HG03066 (cell line): ENCODE measurements at regions not wholly inside any gene's neighbourhood (a gene's known extent, or its start where the extent isn't known, plus 50 kb on each side); places are given as distances from the start of the nearest gene placed in this dataset.

Experiments used
- ATAC-seq: cut with Tn5 transposase; IDR thresholded peaks from one replicate; pipeline ENCODE4 v1.9.1; 2021; ENCODE audit warnings: low read depth; ENCODE audit not compliant: unreplicated experiment

DNA sequence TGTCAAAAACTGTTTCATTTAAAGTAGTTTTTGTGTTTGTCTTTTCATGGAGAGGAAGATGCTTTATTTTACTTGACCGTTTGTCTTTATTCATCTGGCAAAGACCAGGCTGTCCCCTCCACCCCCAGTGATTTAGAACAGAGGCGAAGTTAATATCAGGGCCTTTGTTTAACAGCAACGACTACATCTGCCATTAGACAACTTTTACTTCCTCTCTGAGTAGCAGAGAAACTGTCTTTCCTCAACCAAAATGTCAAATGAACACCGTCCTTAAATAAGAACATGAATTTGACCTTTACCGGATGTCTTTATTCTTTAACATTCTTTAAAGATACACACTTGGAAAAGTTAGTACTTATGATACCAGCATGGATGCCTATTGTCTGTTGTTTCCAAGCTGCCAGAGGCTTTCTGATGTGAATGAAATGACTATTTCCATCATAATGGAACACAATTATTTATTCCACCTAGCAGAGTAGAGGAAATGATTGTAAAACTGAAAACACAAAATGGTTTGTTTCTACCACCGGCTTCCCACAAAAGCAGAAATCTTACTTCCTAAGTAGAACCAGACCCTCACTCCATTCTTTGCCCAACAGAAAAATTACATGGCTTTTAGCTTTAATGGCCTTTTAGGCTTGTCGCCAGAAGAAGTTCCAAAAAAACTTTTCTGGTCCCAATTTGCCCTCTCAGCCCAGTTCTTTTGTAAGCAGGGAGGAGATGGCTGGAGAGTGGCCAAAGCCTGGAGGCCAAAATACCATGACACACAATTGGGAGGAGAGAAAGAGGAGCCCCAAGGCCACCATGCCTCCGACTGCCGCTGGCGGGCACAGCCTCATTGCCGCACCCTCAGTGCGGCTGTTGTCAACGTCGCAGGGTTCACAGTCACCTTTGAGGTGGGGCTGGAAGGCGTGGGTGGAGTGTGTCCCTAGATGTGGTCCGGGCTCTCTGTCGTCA lies 168.5 kb downstream of the TEX36 start:
- no peak for ATAC-seq

DNA sequence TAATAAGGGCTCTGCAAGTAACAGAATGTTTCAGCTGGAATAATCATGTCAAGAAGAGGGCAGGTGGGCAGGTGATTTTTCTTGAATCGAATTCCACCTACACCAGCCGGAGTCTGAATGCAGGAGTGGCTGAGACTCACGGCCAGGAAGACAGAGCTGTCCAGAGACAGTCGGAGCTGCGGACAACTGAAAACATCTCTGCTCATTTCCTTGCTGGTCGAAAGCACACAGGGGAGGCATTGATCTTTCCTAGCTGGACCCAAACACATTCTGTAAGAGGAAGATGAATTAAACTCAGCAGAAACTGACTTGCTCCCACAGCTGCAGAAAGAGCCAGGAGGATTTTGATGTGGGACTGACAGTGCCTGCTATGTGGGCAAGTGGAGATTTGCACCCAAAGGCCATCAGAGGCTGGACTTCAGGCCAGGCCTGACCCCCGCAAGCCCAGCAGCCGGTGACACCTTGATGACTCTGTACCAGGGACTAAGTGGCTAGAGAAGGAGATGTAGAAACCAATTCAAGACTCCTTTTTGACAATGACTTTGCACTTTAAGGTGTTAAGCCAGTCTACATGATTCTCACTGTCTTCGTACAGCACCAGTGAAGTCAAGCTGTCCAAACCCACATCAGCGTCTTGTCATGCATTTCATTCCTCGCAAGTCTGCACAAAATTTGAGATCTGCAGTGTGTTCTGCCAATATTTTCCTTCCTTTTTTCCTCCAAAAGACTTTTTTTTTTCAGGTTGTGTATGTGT lies 169.4 kb downstream of the TEX36 start:
- no peak for ATAC-seq

DNA sequence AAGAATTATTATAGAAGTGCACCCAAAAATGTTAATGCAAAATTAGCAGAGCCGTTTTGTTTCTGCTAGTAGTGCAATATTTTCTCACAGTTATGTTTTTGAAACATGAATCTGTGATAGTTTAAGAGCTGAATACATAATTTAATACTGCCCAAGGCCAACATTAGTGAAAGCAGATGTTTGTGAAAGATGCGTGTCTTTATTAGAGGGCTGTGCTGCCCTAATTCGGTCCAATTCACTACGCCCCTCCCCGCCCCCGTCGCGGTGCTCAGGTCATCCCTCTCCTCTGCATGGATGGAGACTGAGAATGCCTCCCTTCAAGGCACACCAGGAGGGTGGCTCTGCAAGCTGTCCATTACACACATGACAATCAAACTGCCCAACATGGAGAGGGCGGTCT lies 172.0 kb downstream of the TEX36 start:
- no peak for ATAC-seq

DNA sequence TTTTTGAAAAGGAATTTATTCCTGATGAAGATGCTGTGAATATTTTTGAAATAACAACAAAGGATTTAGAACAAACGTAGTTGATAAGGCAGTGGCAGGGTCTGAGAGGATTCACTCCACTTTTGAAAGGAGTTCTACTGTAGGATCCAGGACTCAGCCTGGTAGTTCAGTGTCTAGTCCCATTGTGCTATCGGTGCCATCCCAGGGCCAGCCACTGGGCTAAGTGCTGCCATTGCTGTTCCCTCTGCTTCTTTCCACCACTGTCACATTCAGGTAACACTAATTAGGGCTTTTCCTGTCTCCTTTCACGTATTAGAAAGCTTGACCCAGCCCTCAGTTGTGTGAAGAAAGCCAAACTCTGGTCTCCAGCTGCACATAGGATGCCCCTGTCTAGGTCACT lies 177.3 kb downstream of the TEX36 start:
- ATAC-seq: no peak

DNA sequence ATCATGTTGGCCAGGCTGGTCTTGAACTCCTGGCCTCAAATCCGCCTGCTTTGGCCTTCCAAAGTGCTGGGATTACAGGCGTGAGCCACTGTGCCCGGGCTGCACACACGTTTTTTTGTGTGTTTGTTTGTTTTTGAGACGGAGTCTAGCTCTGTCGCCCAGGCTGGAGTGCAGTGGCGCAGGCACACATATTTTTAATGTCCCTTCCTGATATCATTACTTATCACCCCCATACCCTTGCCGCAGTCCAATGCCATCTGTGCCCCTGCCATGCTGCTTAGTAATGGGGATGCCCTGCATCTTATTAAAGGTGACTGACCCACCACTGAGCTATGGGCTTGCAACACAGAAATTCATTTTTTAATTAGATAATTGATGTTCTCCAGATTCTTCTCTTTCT lies 180.7 kb downstream of the TEX36 start:
- no peak for ATAC-seq

DNA sequence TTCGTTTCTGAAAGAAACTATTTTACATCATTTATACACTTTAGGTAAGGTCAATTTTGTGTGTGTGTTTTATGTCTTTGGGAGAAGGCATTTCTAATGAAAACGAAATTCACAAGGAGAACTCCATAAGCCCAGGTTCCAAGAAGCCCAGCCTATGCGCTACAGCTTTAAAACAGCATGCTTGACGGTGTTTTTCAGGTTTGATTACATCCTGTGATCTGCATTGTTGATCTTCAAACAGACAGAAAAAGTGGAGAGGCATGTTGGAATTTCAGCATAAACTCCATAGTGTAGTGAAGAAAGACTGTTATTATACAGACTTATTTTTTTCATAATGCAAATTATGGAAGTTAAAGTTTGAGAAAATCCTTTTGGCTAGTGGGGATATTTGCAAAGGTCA lies 187.6 kb downstream of the TEX36 start:
- no peak for ATAC-seq

DNA sequence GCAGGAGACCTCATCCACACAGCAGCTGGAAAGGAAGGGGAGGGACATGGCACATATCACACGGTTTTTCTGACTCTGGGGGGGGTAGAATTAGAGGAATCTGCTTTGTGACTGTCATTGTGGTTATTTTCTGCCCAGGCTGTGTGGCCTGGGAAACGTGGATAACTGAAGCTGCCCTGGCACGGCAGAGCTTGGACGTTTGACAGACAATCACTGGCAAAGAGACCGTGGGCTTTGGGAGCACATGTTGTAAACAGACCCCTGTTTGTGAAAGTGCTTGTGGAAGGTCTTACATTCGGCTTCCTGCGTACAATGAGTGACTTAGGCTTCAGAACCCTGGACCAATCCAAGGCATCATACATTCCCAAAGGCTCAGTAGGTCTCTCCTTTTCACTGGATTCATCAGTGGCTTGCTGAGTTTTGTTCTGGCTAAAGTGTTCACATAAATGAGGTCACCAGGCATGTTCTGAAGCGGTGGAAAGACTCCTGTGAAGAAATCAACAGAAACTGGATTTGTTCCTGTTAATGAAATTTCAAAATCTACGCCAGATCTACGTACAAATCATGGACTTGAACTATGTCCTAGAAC lies 188.2 kb downstream of the TEX36 start:
- no peak for ATAC-seq

DNA sequence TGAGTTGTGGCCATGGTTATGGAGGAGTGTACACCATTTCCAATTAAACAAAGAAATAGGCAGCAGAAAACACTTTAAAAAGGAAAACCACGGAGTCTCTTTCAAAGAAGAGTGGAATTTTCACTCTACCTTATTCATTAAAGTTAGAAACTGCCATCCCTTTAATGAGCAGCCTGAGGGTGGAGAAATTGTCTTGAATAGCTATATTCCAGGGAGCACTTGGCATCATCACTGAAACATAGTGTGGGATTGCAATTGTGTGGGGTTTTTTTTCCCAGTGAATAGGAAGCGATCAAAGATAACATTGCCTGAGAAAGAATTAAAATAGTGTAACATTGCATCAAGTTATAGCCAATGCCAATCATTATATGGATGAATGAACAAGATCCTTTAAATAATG lies 191.6 kb downstream of the TEX36 start:
- no peak for ATAC-seq

DNA sequence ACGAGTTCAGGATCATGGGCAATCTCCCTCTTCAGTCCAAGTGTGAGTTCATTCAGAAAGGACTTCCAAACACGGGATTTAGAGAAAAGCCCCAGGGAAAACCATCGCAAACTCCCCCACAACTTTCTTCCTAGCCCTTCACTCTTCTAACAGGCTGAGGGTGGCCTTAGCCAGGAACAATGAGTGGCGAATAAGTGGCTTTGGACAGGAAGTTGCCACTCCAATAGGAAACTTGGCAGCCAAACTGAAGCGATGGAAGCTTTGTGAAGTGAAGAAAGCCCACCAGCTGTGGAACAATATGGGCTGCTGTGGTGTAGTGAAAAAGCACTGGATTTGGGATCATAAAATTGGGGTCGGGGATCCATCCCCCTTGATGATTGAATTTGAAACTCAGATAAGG lies 193.2 kb downstream of the TEX36 start:
- no peak for ATAC-seq

DNA sequence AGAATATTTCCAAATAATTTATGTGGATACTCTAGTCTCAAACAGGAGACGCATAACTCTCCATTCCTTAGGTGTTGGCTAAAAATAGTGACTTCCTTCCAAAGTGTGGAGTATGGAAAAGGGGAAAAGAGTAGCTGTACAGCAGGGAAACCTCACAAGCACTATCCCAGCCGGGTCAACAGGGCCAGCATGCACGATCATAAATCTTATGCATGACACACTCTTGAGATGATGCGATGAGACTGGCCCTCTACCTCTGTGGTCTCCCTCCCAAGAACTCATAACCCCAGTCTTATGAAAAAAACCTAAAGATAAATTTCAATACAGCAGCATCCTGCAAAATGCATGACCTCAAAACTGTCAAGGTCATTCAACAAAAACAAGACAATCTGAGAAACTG lies 197.3 kb downstream of the TEX36 start:
- no peak for ATAC-seq

DNA sequence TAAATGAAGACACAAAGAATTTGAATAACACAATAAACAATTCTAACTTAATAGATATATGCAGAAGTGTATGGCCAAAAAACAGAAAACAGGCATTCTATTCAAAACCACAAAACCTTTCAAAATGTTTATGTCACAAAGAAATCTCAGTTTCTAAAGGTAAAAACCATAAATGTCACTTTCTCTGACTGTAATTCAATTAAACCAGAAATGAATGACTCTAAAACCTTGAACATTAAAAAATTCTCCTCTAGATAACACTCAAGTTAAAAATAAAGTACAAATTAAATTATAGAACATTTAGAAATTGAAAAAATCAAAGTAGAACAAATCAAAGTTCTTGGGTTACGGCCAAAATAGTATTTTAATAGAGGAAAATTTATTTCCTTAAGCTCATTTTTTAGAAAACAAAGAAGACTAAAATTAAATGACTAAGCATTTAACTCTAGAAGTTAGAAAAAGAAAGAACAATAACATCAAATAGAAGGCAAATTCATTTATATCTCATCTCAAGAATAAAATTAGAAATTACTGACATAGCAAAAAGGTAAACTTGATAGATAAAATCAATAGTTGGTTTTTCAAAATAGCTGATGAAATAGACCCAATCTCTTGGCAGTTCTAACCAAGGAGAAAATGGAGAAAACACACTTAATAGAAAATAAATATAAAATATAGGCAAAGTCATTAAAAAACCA lies 198.8 kb downstream of the TEX36 start:
- no peak for ATAC-seq

DNA sequence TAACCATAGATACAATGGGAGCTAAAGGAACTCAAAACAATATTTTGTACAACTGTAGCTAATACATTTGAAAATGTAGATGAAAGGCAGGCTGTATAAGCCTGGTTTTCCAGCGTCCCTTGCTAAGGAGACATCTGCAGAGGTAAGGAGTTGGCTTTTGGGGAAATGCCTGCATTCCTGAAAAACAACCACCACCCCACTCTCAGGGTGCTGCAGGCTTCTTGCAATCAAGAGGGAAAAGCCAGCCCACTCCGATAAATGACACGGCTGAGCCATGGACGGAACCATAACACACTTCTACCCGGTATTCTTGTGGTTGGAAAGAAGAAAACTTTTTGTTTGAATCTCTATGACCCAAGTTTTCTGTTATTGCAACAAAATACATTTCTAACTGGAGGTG lies 200.3 kb downstream of the TEX36 start:
- no peak for ATAC-seq

DNA sequence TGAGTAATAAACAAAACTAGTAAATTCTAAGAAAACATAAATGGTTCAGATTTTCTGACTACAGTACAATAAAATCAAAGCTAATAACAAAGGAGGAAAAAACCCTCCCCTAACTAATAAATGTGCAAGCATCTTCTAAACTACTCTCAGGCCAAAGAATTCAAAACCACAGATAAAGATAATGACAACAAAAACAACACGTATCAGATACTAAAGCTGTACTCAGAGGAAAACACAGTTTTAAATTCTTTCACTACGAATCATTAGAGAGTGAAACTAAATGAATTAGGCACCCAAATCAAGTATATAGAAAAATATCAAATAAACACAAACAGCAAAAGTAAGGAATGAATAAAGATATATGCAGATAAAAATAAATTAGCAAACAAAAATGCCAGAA lies 200.9 kb downstream of the TEX36 start:
- ATAC-seq: no peak

DNA sequence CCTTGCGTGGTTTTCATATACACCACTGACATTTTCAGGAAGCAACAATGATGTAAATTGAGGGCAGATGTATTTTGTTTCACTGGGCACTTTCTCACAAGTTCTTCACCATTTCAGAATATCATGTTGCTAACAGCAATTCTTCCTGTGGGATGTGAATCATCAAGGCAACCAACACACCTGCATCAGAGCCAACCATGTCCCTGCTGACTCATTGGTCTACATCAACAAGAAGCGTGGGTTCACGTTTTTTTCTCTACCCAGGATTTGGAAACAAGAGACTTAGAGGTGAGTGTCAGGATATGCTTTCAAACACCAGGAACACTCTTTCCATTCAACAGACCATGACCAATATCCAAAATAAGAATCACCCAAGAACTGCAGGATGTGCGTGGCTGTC lies 203.9 kb downstream of the TEX36 start:
- no peak for ATAC-seq

DNA sequence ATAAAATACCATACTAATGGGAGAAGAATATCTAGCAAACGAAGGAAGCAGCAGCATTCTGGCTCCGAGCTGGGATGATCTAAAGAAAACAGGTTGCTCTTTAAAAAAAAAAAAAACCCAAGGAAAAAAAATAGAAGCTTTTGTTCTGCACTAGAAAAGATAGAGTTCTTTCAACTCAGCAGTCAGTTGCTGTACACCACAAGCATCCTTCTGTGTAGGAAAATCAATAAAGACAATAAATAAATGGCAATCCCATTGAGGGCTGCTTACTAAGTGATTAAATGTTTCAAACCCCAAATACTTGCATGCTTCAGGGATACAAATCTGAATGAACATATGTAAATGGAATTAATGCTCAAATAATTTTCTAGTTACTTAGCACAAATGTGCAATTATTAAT lies 207.1 kb downstream of the TEX36 start:
- no peak for ATAC-seq

DNA sequence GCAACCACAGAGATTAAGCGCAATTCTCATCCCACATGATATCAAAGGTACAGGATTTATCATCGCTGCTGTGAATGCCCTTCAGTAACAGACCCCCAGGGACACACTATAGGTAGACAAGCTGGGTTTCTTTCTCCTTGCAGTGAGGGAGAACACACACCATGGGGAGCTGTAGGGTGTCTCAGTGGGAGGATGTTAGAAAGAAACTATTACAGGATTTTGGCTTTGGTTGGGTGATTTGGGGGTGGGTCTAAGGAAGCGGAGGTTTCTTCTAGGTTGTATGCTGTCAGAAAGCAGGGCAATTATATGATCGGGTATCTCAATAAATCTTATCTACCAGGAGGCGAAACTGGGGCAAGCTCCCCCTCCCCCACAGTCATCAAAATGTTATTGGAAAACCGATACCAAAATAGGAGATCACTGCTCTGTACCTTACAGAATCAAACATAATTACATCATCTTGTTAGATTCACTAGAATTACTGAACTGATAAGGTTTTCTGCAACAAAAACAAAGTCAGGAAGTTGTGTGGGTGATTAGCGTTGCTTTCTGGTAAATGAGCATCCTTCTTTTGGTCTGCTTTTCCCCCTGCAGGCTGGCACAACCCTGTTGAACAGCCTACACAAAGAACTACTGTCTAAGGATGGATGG lies 209.7 kb downstream of the TEX36 start:
- ATAC-seq: no peak

DNA sequence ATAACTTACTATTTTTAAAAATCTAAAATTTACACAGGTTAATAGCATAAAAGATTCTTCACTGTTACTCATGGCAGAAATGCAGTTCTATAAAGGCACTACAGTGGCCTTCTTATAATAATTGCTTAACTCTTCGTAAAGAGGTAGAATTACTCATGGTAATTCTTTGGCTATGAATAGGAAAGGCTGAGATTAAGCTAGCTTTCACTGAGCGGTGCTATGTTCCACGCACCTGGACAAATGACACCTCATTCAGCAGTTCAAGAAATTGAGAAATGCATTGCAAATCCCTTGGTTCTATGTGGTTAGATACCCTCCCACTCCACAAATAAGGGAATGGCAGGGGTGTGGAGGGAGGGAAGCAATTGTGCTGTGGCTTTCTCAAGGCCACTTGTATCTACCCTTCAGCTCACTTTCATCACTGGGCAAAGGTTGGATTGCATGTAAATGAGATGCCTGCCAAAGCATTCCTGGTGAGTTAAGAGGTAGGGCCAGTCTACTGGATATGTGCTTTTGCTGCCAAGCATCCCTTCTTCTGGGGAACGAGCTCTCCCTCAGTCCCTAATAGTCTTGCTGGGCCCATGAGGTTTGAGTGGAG lies 210.9 kb downstream of the TEX36 start:
- no peak for ATAC-seq

DNA sequence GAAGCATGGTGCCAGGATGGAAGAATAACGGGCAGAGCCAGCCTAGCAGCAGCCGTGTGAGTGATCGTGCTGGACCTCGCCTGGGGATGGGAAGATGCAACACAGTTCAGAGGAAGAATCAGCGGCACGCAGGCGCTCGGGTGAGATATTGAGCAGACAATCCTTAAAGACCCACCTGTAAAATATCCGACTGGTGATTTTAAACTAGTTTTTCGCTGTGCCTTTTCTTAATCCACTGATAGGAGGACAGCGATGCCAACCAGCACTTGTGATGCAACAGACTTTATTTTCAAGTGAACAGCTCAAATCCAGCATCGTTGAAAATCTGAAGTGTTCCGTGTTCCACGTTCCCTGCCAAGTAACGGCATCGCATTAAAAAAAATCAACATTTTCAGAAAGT lies 214.7 kb downstream of the TEX36 start:
- no peak for ATAC-seq

DNA sequence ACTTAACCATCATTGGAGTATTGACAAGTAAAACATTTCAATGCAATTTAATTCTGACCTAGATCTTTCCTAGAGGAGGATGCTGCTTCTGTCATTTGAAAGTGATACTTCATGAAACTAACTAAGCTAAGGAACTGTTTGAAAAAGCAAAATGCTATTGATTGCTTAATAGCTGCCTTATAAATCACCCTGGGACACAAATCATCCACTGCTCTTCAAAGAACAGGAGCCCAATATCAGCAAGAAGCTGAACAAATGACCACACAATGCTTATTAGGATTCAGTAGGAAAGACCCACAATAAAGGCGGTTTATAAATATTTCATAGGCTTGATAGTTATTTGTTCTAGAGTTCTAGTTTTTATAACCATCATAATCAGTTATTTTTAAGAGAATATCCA lies 216.3 kb downstream of the TEX36 start:
- no peak for ATAC-seq

DNA sequence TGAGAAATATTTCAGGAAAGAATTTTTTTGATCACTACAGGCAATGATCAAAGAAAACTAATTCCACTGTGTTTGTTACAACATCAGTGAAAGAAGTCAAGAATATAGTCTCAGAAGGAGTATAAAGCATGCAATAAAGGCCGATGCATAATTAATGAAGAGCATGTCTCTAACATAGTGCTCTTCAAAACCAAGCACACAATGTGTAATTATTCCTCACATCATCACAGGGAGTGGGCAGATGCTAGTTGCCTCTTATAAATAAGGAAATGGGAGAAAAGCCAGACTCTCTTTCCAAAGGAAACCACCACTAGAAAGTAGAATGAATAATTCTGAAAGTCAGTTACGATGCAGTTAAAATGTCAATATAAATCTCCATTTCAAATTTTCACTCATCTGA lies 220.1 kb downstream of the TEX36 start:
- ATAC-seq: no peak
